Thoracic aorta (tissue), 2 donors: ENCODE measurements at regions not wholly inside any gene's neighbourhood (a gene's known extent, or its start where the extent isn't known, plus 50 kb on each side); places are given as distances from the start of the nearest gene placed in this dataset.
"Not testable (repeated sequence)": the region's sequence is repeated elsewhere in the genome, so short reads cannot be mapped to it uniquely, and the experiment has no call there.

ENCODE experiments used
- ATAC-seq: fragments of 150-250 bp; one replicate; pipeline ENCODE4 v1.8.0; 2017; ENCODE audit warnings: low read depth; ENCODE audit not compliant: insufficient number of reproducible peaks, low FRiP score
- DNase-seq: peaks from one replicate; pipeline ENCODE4 v3.0.0-alpha.2; 2020; ENCODE audit warnings: low spot score
- H3K27ac ChIP-seq, 2 donors: fragments of 200-600 bp; sonication (generic); 1 replicate in 1 of 2; 2 replicates in 1 of 2; pipeline ENCODE4 v1.5.1; 2016; ENCODE audit warnings: mild to moderate bottlenecking in 2 of 2, moderate library complexity in 2 of 2
- H3K27me3 ChIP-seq: fragments of 200-600 bp; sonication (generic); replicated peaks from 2 replicates; pipeline ENCODE4 v1.6.0; 2016; ENCODE audit warnings: mild to moderate bottlenecking; ENCODE audit not compliant: insufficient read depth
- H3K36me3 ChIP-seq: fragments of 200-600 bp; sonication (generic); one replicate; pipeline ENCODE4 v1.5.1; 2016
- H3K4me1 ChIP-seq, 2 donors: fragments of 200-600 bp; sonication (generic); 1 replicate in 1 of 2; 2 replicates in 1 of 2; pipeline versions ENCODE4 v1.5.1 to v1.6.0; 2016; ENCODE audit warnings: low read depth in 2 of 2, mild to moderate bottlenecking in 1 of 2; ENCODE audit not compliant: control insufficient read depth in 1 of 2
- H3K4me3 ChIP-seq: fragments of 200-600 bp; sonication (generic); 2 replicates; pipeline ENCODE4 v1.5.1; 2016; ENCODE audit warnings: mild to moderate bottlenecking
- H3K9me3 ChIP-seq: fragments of 200-600 bp; sonication (generic); 2 replicates; pipeline ENCODE4 v1.5.1; 2016
- CTCF ChIP-seq: fragments of 200-600 bp; sonication (generic); IDR thresholded peaks from one replicate; pipeline ENCODE4 v1.5.1; 2019; ENCODE audit warnings: antibody characterized with exemption

GRCh38 chr2:126981476-126981875, 82.8 kb downstream of the TEX51 start:
- no peak overlapping the region for H3K27ac ChIP-seq
- no peaks in the 10 kb centered on the region for H3K36me3 ChIP-seq
- no peak for TF ChIP-seq CTCF
- no peaks in the 10 kb centered on the region for H3K9me3 ChIP-seq
- ATAC-seq = no peak
- no peak for DNase-seq
- no peaks in the 10 kb centered on the region for H3K4me1 ChIP-seq
- no peaks in the 10 kb centered on the region for H3K27me3 ChIP-seq
- H3K4me3 ChIP-seq = no peak overlapping the region

GRCh38 chr2:126982935-126983334, 84.2 kb downstream of the TEX51 start:
- DNase-seq (no peak), ATAC-seq (no peak)
- no peaks in the 10 kb centered on the region for H3K27me3 ChIP-seq
- TF ChIP-seq CTCF = no peak
- no peaks in the 10 kb centered on the region for H3K4me1 ChIP-seq
- H3K27ac ChIP-seq = no peak overlapping the region
- no peaks in the 10 kb centered on the region for H3K36me3 ChIP-seq
- H3K4me3 ChIP-seq = no peak overlapping the region
- H3K9me3 ChIP-seq = no peaks in the 10 kb centered on the region

- no peak for TF ChIP-seq CTCF
- Histone ChIP-seq H3K36me3 (no peaks in the 10 kb centered on the region), H3K27me3 (no peaks in the 10 kb centered on the region), H3K9me3 (no peaks in the 10 kb centered on the region), H3K4me3 (no peak overlapping the region), H3K4me1 (no peaks in the 10 kb centered on the region), H3K27ac (no peak overlapping the region)
- ATAC-seq (no peak), DNase-seq (no peak)
Observed at GRCh38 chr2:126986631-126987187, 88.0 kb downstream of the TEX51 start.

- no peak for ATAC-seq
- Histone ChIP-seq H3K36me3 (no peaks in the 10 kb centered on the region), H3K27ac (no peak overlapping the region), H3K4me3 (no peak overlapping the region), H3K4me1 (no peaks in the 10 kb centered on the region), H3K27me3 (no peaks in the 10 kb centered on the region), H3K9me3 (no peaks in the 10 kb centered on the region)
- DNase-seq = no peak
- no peak for TF ChIP-seq CTCF
Observed at GRCh38 chr2:126988482-126988881, 89.8 kb downstream of the TEX51 start.

GRCh38 chr2:126989064-126989463, 90.4 kb downstream of the TEX51 start:
- DNase-seq, H3K27me3 ChIP-seq, H3K4me1 ChIP-seq, H3K27ac ChIP-seq, ATAC-seq, H3K36me3 ChIP-seq, H3K4me3 ChIP-seq, H3K9me3 ChIP-seq: not testable (repeated sequence)

GRCh38 chr2:126990200-126990599, 91.5 kb downstream of the TEX51 start:
- no peak for TF ChIP-seq CTCF

More at GRCh38 chr2:126990200-126990599, 91.5 kb downstream of the TEX51 start:
- DNase-seq (no peak), ATAC-seq (no peak)
- no peaks in the 10 kb centered on the region for H3K9me3 ChIP-seq
- H3K36me3 ChIP-seq = no peaks in the 10 kb centered on the region
- H3K27ac ChIP-seq = no peak overlapping the region
- H3K27me3 ChIP-seq = no peaks in the 10 kb centered on the region
- no peaks in the 10 kb centered on the region for H3K4me1 ChIP-seq
- H3K4me3 ChIP-seq = no peak overlapping the region
